GM15510 (cell line): ENCODE measurements at regions not wholly inside any gene's neighbourhood (a gene's known extent, or its start where the extent isn't known, plus 50 kb on each side); places are given as distances from the start of the nearest gene placed in this dataset.

ENCODE experiments used
- POLR2A ChIP-seq: IDR thresholded peaks from 3 replicates; pipeline ENCODE4 v1.6.1; 2011; ENCODE audit warnings: borderline replicate concordance; ENCODE audit not compliant: insufficient read length; ENCODE audit errors: extremely low read depth

GRCh38 chr1:199809311-199809710, 218.2 kb upstream of the NR5A2 start:
- TF ChIP-seq POLR2A: no peak

GRCh38 chr1:199811163-199811562, 216.3 kb upstream of the NR5A2 start:
- TF ChIP-seq POLR2A: no peak

GRCh38 chr1:199813198-199813597, 214.3 kb upstream of the NR5A2 start:
- no peak for TF ChIP-seq POLR2A

GRCh38 chr1:199815947-199816346, 211.6 kb upstream of the NR5A2 start:
- TF ChIP-seq POLR2A: no peak

GRCh38 chr1:199817266-199817665, 210.2 kb upstream of the NR5A2 start:
- no peak for TF ChIP-seq POLR2A

GRCh38 chr1:199821029-199821779, 206.3 kb upstream of the NR5A2 start:
- no peak for TF ChIP-seq POLR2A

- TF ChIP-seq POLR2A: no peak
Measured at GRCh38 chr1:199832451-199832850, 195.1 kb upstream of the NR5A2 start.

GRCh38 chr1:199834711-199835110, 192.8 kb upstream of the NR5A2 start:
- no peak for TF ChIP-seq POLR2A

GRCh38 chr1:199836430-199836829, 191.1 kb upstream of the NR5A2 start:
- TF ChIP-seq POLR2A: no peak

GRCh38 chr1:199837321-199837720, 190.2 kb upstream of the NR5A2 start:
- no peak for TF ChIP-seq POLR2A

- TF ChIP-seq POLR2A: no peak
Measured at GRCh38 chr1:199843861-199844260, 183.6 kb upstream of the NR5A2 start.

GRCh38 chr1:199847021-199847420, 180.5 kb upstream of the NR5A2 start:
- no peak for TF ChIP-seq POLR2A

GRCh38 chr1:199851439-199852140, 175.9 kb upstream of the NR5A2 start:
- no peak for TF ChIP-seq POLR2A

GRCh38 chr1:199854686-199855321, 172.7 kb upstream of the NR5A2 start:
- no peak for TF ChIP-seq POLR2A

GRCh38 chr1:199855580-199855979, 171.9 kb upstream of the NR5A2 start:
- no peak for TF ChIP-seq POLR2A

- TF ChIP-seq POLR2A: no peak
Measured at GRCh38 chr1:199856216-199856780, 171.2 kb upstream of the NR5A2 start.

- no peak for TF ChIP-seq POLR2A
Measured at GRCh38 chr1:199857108-199857507, 170.4 kb upstream of the NR5A2 start.
